Left lung (tissue), 4 donors: ENCODE measurements at regions not wholly inside any gene's neighbourhood (a gene's known extent, or its start where the extent isn't known, plus 50 kb on each side); places are given as distances from the start of the nearest gene placed in this dataset.

Experiments used
- ATAC-seq: fragments of 200-7000 bp; cut with Tn5 transposase; one replicate; pipeline ENCODE4 v1.9.1; 2020; ENCODE audit warnings: moderate library complexity
- DNase-seq, 4 donors: peaks; one replicate each; pipeline ENCODE4 v3.0.0-alpha.2; 2013 to 2020
- H3K27ac ChIP-seq, 2 donors: fragments of 200-600 bp; sonication (generic) in 1 of 2; one replicate each; pipeline versions ENCODE4 v1.5.0 to v1.8.0; 2020 to 2021
- H3K27me3 ChIP-seq, 2 donors: fragments of 200-600 bp; sonication (generic) in 1 of 2; one replicate each; pipeline versions ENCODE4 v1.5.0 to v1.8.0; 2020 to 2021
- H3K36me3 ChIP-seq, 2 donors: fragments of 200-600 bp; sonication (generic) in 1 of 2; one replicate each; pipeline versions ENCODE4 v1.5.0 to v1.8.0; 2020 to 2021
- H3K4me1 ChIP-seq, 2 donors: fragments of 200-600 bp; one replicate each; pipeline ENCODE4 v1.8.0; 2021
- H3K4me3 ChIP-seq, 2 donors: fragments of 200-600 bp; sonication (generic) in 1 of 2; one replicate each; pipeline versions ENCODE4 v1.5.0 to v1.8.0; 2020 to 2021; ENCODE audit warnings: mild to moderate bottlenecking in 1 of 2
- H3K9me3 ChIP-seq, 2 donors: fragments of 200-600 bp; sonication (generic) in 1 of 2; one replicate each; pipeline versions ENCODE4 v1.5.0 to v1.8.0; 2020 to 2021
- intact Hi-C, 2 donors: fragments of 100-400 bp; cut with DNase I; formaldehyde crosslinking; loops; one replicate each; pipeline versions ENCODE4 v1.11.2 to v1.14.2; 2022
- TF ChIP-seq, protein P1 (sequence below), 2 donors: fragments of 200-600 bp; sonication (generic) in 1 of 2; IDR thresholded peaks; one replicate each; pipeline versions ENCODE4 v1.5.0 to v1.8.0; 2021; ENCODE audit warnings: antibody characterized with exemption in 2 of 2
- donor health status: DM: no; HTN: yes; CAD: no.
- donor health status: DM: no; HTN: no; CAD: no.

DNA sequence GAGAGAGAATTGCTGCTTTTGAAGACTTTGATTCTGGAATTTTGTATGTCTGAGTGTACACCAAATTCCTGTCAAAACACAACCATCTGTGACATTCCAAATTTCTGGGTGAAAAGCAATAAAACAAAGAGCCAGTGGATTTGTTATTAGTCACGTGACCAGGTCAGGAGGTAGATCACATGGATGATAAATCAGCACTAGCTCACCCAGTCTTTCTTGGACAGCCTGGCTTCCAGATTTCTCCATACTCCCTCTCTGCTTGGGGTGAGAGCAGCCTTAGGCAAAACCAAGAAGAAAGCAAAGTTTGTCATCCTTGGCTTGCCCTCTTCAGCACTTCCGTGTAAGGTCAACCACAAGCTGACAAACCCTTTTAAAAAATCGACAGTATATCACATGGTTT, 194.2 kb downstream of the CLCN4 start:
- Histone ChIP-seq H3K9me3 (no peaks in the 10 kb centered on the region), H3K4me1 (no peaks in the 10 kb centered on the region), H3K36me3 (no peaks in the 10 kb centered on the region), H3K4me3 (no peak overlapping the region), H3K27ac (no peak overlapping the region), H3K27me3 (no peaks in the 10 kb centered on the region)
- intact Hi-C loops = no loop called here
- no peak for DNase-seq
- TF ChIP-seq, protein P1, sequence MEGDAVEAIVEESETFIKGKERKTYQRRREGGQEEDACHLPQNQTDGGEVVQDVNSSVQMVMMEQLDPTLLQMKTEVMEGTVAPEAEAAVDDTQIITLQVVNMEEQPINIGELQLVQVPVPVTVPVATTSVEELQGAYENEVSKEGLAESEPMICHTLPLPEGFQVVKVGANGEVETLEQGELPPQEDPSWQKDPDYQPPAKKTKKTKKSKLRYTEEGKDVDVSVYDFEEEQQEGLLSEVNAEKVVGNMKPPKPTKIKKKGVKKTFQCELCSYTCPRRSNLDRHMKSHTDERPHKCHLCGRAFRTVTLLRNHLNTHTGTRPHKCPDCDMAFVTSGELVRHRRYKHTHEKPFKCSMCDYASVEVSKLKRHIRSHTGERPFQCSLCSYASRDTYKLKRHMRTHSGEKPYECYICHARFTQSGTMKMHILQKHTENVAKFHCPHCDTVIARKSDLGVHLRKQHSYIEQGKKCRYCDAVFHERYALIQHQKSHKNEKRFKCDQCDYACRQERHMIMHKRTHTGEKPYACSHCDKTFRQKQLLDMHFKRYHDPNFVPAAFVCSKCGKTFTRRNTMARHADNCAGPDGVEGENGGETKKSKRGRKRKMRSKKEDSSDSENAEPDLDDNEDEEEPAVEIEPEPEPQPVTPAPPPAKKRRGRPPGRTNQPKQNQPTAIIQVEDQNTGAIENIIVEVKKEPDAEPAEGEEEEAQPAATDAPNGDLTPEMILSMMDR (IDR thresholded peaks at IDR 0.05) = no peak
- ATAC-seq = no peak

DNA sequence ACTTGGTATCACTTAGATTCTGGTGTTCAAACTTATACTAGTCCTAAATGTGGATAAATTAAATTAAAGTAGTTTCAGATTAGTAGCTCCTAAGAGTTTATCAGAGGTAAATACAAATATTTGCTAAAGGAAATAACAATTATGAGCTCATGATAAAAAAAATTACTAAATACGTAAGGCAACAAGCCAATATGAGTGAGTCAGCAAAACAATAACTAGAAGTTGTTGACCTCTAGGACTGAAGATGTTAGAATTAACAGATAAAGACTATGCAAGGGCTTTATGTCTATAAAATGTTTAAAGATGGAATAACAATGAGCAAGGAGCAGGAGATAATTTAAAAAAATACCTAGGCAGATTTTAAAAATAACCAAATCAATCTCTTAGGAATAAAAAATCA, 195.8 kb downstream of the CLCN4 start:
- DNase-seq = no peak
- no peak overlapping the region for H3K4me3 ChIP-seq

DNA sequence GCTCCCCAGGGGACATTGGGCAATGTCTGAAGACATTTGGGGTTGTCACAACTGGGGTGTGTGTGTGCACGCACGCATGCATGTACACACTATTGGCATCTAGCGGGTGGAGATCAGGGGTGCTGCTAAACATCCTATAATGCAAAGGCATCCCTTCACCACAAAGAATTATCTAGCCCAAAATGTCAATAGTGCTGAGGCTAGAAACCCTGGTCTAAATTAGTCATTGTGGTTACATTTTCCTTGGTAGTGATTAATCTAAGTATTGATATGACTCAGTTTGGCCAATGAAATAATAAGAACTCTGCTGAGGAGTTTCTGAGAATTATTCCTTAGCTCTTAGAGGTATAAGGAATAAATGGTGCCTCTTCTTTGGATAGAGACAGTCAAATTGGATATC, 200.2 kb downstream of the CLCN4 start:
- DNase-seq (no peak), ATAC-seq (no peak)
- TF ChIP-seq, protein P1 (IDR thresholded peaks at IDR 0.05) = no peak
- Histone ChIP-seq H3K4me1 (no peaks in the 10 kb centered on the region), H3K9me3 (no peaks in the 10 kb centered on the region), H3K27ac (no peak overlapping the region), H3K4me3 (no peak overlapping the region), H3K27me3 (no peaks in the 10 kb centered on the region), H3K36me3 (no peaks in the 10 kb centered on the region)
- intact Hi-C loops = no loop called here

More for the DNA sequence above, 195.8 kb downstream of the CLCN4 start:
- ATAC-seq = no peak
- H3K27me3 ChIP-seq = no peaks in the 10 kb centered on the region
- H3K27ac ChIP-seq = no peak overlapping the region
- no peaks in the 10 kb centered on the region for H3K9me3 ChIP-seq
- no peaks in the 10 kb centered on the region for H3K4me1 ChIP-seq
- intact Hi-C loops = no loop called here
- TF ChIP-seq, protein P1 (IDR thresholded peaks at IDR 0.05) = no peak
- no peaks in the 10 kb centered on the region for H3K36me3 ChIP-seq

DNA sequence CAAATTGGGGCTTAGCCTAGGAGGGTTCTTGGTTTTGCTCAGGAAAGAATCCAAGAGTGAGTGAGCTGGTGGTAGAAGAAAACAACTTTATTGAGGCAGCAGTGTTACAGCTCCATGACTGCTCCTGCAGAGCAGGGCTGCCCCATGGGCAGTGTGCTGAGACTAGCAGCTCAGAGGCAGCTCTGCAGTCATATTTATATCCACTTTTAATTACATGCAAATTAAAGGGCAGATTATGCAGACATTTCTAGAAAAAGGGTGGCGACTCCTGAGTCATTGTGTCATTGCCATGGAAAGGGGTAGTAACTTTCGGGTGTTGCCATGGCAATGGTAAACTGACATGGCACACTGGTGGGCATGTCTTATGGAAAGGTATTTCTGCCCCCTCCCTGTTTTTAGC, 202.2 kb downstream of the CLCN4 start:
- Histone ChIP-seq H3K27me3 (no peaks in the 10 kb centered on the region), H3K36me3 (no peaks in the 10 kb centered on the region), H3K9me3 (no peaks in the 10 kb centered on the region), H3K4me1 (no peaks in the 10 kb centered on the region), H3K27ac (no peak overlapping the region), H3K4me3 (no peak overlapping the region)
- TF ChIP-seq, protein P1 (IDR thresholded peaks at IDR 0.05) = no peak
- ATAC-seq = no peak
- no peak for DNase-seq
- intact Hi-C loops = no loop called here

DNA sequence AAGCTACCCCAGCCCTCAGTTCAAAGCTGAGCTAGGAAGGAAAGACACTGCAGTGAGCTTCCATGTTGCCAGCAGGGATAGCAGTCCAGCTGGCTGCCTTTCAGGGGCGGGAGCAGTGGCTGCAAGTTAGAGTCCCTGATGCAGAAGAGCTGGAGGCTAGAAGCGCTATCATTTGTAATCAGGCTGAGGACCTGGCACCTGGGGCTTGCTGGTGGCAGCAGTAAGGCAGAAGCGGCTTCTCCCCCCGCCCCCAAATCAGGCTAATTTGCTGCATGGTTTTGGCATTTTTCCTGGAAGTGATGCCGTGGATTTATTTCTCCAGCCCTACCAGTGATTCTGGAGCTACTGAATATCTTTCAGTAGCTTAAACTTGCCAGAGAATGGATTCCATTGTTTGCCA, 203.3 kb downstream of the CLCN4 start:
- H3K27me3 ChIP-seq = no peaks in the 10 kb centered on the region
- H3K4me1 ChIP-seq = no peaks in the 10 kb centered on the region
- peak in 2 of 4 donors; percentile 8 to 15 for DNase-seq
- intact Hi-C loops = no loop called here
- no peak overlapping the region for H3K27ac ChIP-seq
- no peaks in the 10 kb centered on the region for H3K36me3 ChIP-seq
- H3K4me3 ChIP-seq = no peak overlapping the region
- H3K9me3 ChIP-seq = no peaks in the 10 kb centered on the region
- TF ChIP-seq, protein P1 (IDR thresholded peaks at IDR 0.05) = no peak
- no peak for ATAC-seq
